Osteoblast (primary cell): ENCODE measurements at regions not wholly inside any gene's neighbourhood (a gene's known extent, or its start where the extent isn't known, plus 50 kb on each side); places are given as distances from the start of the nearest gene placed in this dataset.

Experiments
- DNase-seq: peaks from one replicate; pipeline ENCODE4 v3.0.0; 2011; ENCODE audit warnings: low spot score, mixed read lengths; ENCODE audit not compliant: insufficient read length; ENCODE audit errors: missing footprints
- H2AFZ ChIP-seq: 2 replicates; pipeline ENCODE4 v1.6.0; 2011; ENCODE audit warnings: mild to moderate bottlenecking, low read length
- H3K27ac ChIP-seq: 2 replicates; pipeline ENCODE4 v1.5.1; 2011; ENCODE audit warnings: mild to moderate bottlenecking, low read depth, low read length, moderate library complexity
- H3K27me3 ChIP-seq: 2 replicates; pipeline ENCODE4 v1.6.0; 2012; ENCODE audit warnings: mild to moderate bottlenecking, control low read depth, inconsistent platforms, low read length, moderate library complexity; ENCODE audit not compliant: insufficient read depth
- H3K36me3 ChIP-seq: 2 replicates; pipeline ENCODE4 v1.5.1; 2011; ENCODE audit warnings: mild to moderate bottlenecking, low read length, control low read depth, moderate library complexity; ENCODE audit not compliant: insufficient read depth
- H3K4me1 ChIP-seq: 2 replicates; pipeline ENCODE4 v1.5.1; 2011; ENCODE audit warnings: mild to moderate bottlenecking, low read length, control low read depth, moderate library complexity; ENCODE audit not compliant: insufficient read depth
- H3K4me2 ChIP-seq: 2 replicates; pipeline ENCODE4 v1.6.0; 2011; ENCODE audit warnings: mild to moderate bottlenecking, low read length; ENCODE audit not compliant: insufficient read depth
- H3K4me3 ChIP-seq: fragments of 200-600 bp; sonication (generic); 3 replicates; pipeline ENCODE4 v1.5.1; 2012; ENCODE audit warnings: mild to moderate bottlenecking, low read length, inconsistent platforms; ENCODE audit not compliant: insufficient read depth
- H3K79me2 ChIP-seq: 2 replicates; pipeline ENCODE4 v1.6.0; 2012; ENCODE audit warnings: mild to moderate bottlenecking, low read length, control low read depth, inconsistent platforms; ENCODE audit not compliant: insufficient read depth
- H3K9me3 ChIP-seq: 2 replicates; pipeline ENCODE4 v1.5.1; 2011; ENCODE audit warnings: low read depth, low read length, control low read depth
- H4K20me1 ChIP-seq: 2 replicates; pipeline ENCODE4 v1.6.0; 2012; ENCODE audit warnings: mild to moderate bottlenecking, low read length, control low read depth; ENCODE audit not compliant: insufficient read depth
- TF ChIP-seq, protein P1 (sequence below): IDR thresholded peaks from 2 replicates; pipeline ENCODE4 v1.5.1; 2011; ENCODE audit warnings: mild to moderate bottlenecking, low read depth, low read length, moderate library complexity; ENCODE audit errors: extremely low read depth

DNA sequence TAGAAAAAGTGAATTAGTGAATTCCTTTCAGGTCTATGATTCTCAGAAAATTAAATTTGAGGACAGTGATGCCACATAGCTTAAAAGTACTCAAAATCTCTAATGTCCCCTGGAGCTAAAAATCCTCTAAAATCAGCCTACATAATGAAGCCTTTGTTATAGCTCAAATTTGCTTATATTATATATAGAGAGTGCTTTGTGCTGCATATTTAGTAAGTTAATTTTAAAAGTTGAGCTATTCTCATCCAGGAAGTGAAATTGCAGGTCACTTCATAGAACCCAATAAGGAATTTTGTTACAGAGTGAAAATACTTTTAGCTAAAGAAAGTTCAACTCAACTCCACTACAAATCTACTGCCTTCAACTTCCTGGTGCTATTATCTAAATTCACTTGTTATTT is 507.5 kb upstream of the MAP3K7 start:
- H3K9me3 ChIP-seq: no peaks in the 10 kb centered on the region
- H4K20me1 ChIP-seq: no peaks in the 10 kb centered on the region
- no peak overlapping the region for H2AFZ ChIP-seq
- DNase-seq: no peak
- H3K4me1 ChIP-seq: no peaks in the 10 kb centered on the region
- H3K4me3 ChIP-seq: no peak overlapping the region
- no peak overlapping the region for H3K4me2 ChIP-seq
- H3K36me3 ChIP-seq: no peaks in the 10 kb centered on the region
- TF ChIP-seq, protein P1, sequence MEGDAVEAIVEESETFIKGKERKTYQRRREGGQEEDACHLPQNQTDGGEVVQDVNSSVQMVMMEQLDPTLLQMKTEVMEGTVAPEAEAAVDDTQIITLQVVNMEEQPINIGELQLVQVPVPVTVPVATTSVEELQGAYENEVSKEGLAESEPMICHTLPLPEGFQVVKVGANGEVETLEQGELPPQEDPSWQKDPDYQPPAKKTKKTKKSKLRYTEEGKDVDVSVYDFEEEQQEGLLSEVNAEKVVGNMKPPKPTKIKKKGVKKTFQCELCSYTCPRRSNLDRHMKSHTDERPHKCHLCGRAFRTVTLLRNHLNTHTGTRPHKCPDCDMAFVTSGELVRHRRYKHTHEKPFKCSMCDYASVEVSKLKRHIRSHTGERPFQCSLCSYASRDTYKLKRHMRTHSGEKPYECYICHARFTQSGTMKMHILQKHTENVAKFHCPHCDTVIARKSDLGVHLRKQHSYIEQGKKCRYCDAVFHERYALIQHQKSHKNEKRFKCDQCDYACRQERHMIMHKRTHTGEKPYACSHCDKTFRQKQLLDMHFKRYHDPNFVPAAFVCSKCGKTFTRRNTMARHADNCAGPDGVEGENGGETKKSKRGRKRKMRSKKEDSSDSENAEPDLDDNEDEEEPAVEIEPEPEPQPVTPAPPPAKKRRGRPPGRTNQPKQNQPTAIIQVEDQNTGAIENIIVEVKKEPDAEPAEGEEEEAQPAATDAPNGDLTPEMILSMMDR: no peak
- no peaks in the 10 kb centered on the region for H3K27me3 ChIP-seq
- no peak overlapping the region for H3K27ac ChIP-seq
- no peaks in the 10 kb centered on the region for H3K79me2 ChIP-seq

DNA sequence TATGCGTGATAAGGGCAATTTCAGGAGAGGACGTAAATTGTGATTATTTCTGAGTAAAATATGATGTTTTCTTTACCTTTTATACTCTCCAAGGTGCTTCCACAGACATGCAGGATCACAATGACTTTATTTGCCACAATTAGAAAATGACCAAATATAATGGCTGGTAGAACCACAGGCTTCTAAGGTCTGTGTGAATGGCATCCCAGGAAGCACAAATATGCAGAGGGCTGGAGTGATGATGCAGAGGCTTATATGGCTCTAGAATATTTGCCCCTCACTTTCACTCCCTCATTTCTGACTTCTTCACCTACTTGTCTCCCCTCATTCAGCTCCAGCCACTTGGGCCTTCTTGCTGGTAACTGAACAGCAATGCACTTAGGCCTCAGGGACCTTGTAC is 502.1 kb upstream of the MAP3K7 start:
- H3K4me1 ChIP-seq: no peaks in the 10 kb centered on the region
- DNase-seq: no peak
- no peak overlapping the region for H3K27ac ChIP-seq
- H3K79me2 ChIP-seq: no peaks in the 10 kb centered on the region
- H3K4me2 ChIP-seq: no peak overlapping the region
- no peaks in the 10 kb centered on the region for H4K20me1 ChIP-seq
- no peak overlapping the region for H3K4me3 ChIP-seq
- no peaks in the 10 kb centered on the region for H3K36me3 ChIP-seq
- H3K27me3 ChIP-seq: no peaks in the 10 kb centered on the region
- H2AFZ ChIP-seq: no peak overlapping the region
- no peaks in the 10 kb centered on the region for H3K9me3 ChIP-seq
- TF ChIP-seq, protein P1: no peak

DNA sequence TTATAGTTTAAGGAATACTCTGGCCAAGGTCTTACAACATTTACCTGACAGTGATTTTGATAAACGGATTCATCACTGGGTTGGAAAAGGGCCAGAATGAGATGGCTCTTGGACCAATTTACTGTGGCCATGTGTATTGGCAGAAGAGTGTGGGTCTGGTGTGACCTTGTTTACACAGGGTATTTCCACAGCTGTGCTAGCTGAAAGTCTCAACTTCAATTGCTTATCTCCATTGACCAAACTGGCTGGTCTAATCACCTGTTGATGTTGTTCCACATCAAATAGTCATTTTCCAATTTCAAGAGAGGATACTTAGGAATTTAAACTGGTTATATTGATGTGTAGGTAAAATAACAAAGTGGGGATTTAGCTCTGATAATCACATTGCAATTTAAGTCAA is 501.6 kb upstream of the MAP3K7 start:
- H3K4me3 ChIP-seq: no peak overlapping the region
- no peaks in the 10 kb centered on the region for H3K9me3 ChIP-seq
- TF ChIP-seq, protein P1: no peak
- H4K20me1 ChIP-seq: no peaks in the 10 kb centered on the region
- DNase-seq: no peak
- no peak overlapping the region for H3K4me2 ChIP-seq
- no peaks in the 10 kb centered on the region for H3K27me3 ChIP-seq
- no peak overlapping the region for H3K27ac ChIP-seq
- H3K36me3 ChIP-seq: no peaks in the 10 kb centered on the region
- H2AFZ ChIP-seq: no peak overlapping the region
- no peaks in the 10 kb centered on the region for H3K79me2 ChIP-seq
- H3K4me1 ChIP-seq: no peaks in the 10 kb centered on the region

DNA sequence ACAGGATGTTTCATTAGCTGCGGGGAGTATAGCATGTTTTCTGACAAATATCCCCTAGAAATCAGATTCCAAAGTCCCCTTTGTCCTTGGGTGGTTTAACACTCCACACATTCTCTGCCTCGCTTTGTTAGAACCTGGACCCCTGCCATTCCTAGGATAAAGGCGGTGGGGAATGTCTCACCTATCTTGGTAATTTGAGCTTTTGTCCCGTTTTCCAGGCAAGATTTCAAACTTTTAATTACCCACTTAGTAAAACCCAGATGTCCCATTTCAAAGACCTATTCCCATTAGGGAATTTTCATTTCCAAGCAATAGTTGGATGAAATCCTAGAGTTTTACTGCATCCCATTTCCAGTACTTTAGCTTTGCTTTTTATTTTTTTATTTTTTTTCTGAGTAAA is 501.0 kb upstream of the MAP3K7 start:
- H3K9me3 ChIP-seq: no peaks in the 10 kb centered on the region
- no peaks in the 10 kb centered on the region for H4K20me1 ChIP-seq
- H3K4me1 ChIP-seq: no peaks in the 10 kb centered on the region
- TF ChIP-seq, protein P1: no peak
- no peak overlapping the region for H3K27ac ChIP-seq
- H2AFZ ChIP-seq: no peak overlapping the region
- H3K4me3 ChIP-seq: no peak overlapping the region
- H3K36me3 ChIP-seq: no peaks in the 10 kb centered on the region
- H3K4me2 ChIP-seq: no peak overlapping the region
- DNase-seq: no peak
- H3K27me3 ChIP-seq: no peaks in the 10 kb centered on the region
- no peaks in the 10 kb centered on the region for H3K79me2 ChIP-seq
